ENCODE measurements at regions not wholly inside any gene's neighbourhood (a gene's known extent, or its start where the extent isn't known, plus 50 kb on each side); places are given as distances from the start of the nearest gene placed in this dataset.

- no peak for DNase-seq
These were observed 597.5 kb upstream of the MKI67 start for GRCh38 chr10:128723631-128724205.

GRCh38 chr10:128725531-128725930 is 599.3 kb upstream of the MKI67 start:
- DNase-seq = no peak

- no peak for DNase-seq
These were observed 600.9 kb upstream of the MKI67 start for GRCh38 chr10:128727114-128727513.

- DNase-seq = no peak
These were observed 603.7 kb upstream of the MKI67 start for GRCh38 chr10:128729910-128730420.

- no peak for DNase-seq
These were observed 604.7 kb upstream of the MKI67 start for GRCh38 chr10:128730922-128731321.

GRCh38 chr10:128734161-128734560 is 607.9 kb upstream of the MKI67 start:
- DNase-seq = no peak

GRCh38 chr10:128734734-128735133 is 608.5 kb upstream of the MKI67 start:
- DNase-seq = no peak

- DNase-seq = no peak
These were observed 609.8 kb upstream of the MKI67 start for GRCh38 chr10:128735996-128736395.

- no peak for DNase-seq
These were observed 612.2 kb upstream of the MKI67 start for GRCh38 chr10:128738386-128738915.

- DNase-seq = no peak
These were observed 613.7 kb upstream of the MKI67 start for GRCh38 chr10:128739930-128740329.

- no peak for DNase-seq
These were observed 615.0 kb upstream of the MKI67 start for GRCh38 chr10:128741180-128741579.

GRCh38 chr10:128741680-128742079 is 615.5 kb upstream of the MKI67 start:
- DNase-seq = no peak

GRCh38 chr10:128744092-128744491 is 617.9 kb upstream of the MKI67 start:
- DNase-seq = no peak

- DNase-seq = no peak
These were observed 618.6 kb upstream of the MKI67 start for GRCh38 chr10:128744811-128745305.

GRCh38 chr10:128747582-128748346 is 621.5 kb upstream of the MKI67 start:
- no peak for DNase-seq

GRCh38 chr10:128751284-128751683 is 625.1 kb upstream of the MKI67 start:
- DNase-seq = no peak

- no peak for DNase-seq
These were observed 625.6 kb upstream of the MKI67 start for GRCh38 chr10:128751851-128752250.

- no peak for DNase-seq
These were observed 633.0 kb upstream of the MKI67 start for GRCh38 chr10:128759174-128759573.

- no peak for DNase-seq
These were observed 637.4 kb upstream of the MKI67 start for GRCh38 chr10:128763588-128763987.

- no peak for DNase-seq
These were observed 638.0 kb upstream of the MKI67 start for GRCh38 chr10:128764190-128764589.

GRCh38 chr10:128766915-128767314 is 640.7 kb upstream of the MKI67 start:
- no peak for DNase-seq

- DNase-seq = no peak
These were observed 648.8 kb upstream of the MKI67 start for GRCh38 chr10:128774979-128775378.

- DNase-seq = no peak
These were observed 649.5 kb upstream of the MKI67 start for GRCh38 chr10:128775743-128776142.

GRCh38 chr10:128776673-128777252 is 650.5 kb upstream of the MKI67 start:
- DNase-seq = no peak
